ENCODE measurements at regions not wholly inside any gene's neighbourhood (a gene's known extent, or its start where the extent isn't known, plus 50 kb on each side); places are given as distances from the start of the nearest gene placed in this dataset.

DNA sequence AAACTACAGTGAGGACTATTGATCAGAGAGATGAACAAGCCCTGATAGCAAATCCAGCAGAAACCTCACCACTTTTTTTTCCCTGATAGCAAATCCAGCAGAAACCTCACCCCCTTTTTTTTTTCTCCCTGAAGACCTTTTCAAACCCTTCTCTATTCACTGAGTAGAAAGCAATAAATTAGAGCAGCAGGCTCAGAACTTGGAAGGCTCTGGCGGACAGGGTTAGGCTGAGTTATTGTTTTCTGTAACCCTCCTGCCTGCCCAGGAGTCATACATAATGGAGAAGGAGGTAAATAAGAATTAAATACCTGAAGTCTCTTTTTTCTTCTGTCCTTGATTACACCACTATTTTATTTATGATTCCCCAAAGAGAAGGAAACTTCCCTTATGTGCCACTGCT, 136.3 kb upstream of the SNX2 start:
- no peak for TF ChIP-seq POLR2A (IDR thresholded peaks at IDR 0.05)
- no peak for TF ChIP-seq CTCF (IDR thresholded peaks at IDR 0.05)
